ENCODE measurements at regions not wholly inside any gene's neighbourhood (a gene's known extent, or its start where the extent isn't known, plus 50 kb on each side); places are given as distances from the start of the nearest gene placed in this dataset.

GRCh38 chr11:119895981-119896380 is 167.0 kb upstream of the NECTIN1 start:
- no peak for TF ChIP-seq POLR2A (IDR thresholded peaks at IDR 0.05)
- no peak for TF ChIP-seq CTCF (IDR thresholded peaks at IDR 0.05)
